Nephron progenitor cell (in vitro differentiated cells): ENCODE measurements at regions not wholly inside any gene's neighbourhood (a gene's known extent, or its start where the extent isn't known, plus 50 kb on each side); places are given as distances from the start of the nearest gene placed in this dataset.

Source experiments
- DNase-seq: peaks from one replicate; pipeline ENCODE4 v3.0.0; 2021
- H3K27ac Mint-ChIP-seq: 2 replicates; pipeline ENCODE4 v1.8.0; 2021; ENCODE audit warnings: mild to moderate bottlenecking, moderate library complexity, mixed read lengths
- H3K27me3 Mint-ChIP-seq: 2 replicates; pipeline ENCODE4 v1.8.0; 2021; ENCODE audit warnings: mild to moderate bottlenecking, low read depth, mixed read lengths; ENCODE audit not compliant: poor library complexity
- H3K36me3 Mint-ChIP-seq: 2 replicates; pipeline ENCODE4 v1.8.0; 2021; ENCODE audit warnings: low read depth, mixed read lengths
- H3K4me1 Mint-ChIP-seq: 2 replicates; pipeline ENCODE4 v1.8.0; 2021; ENCODE audit warnings: mixed read lengths
- H3K4me3 Mint-ChIP-seq: 2 replicates; pipeline ENCODE4 v1.8.0; 2021; ENCODE audit warnings: mild to moderate bottlenecking, moderate library complexity, mixed read lengths
- H3K9me3 Mint-ChIP-seq: 2 replicates; pipeline ENCODE4 v1.8.0; 2021; ENCODE audit warnings: mild to moderate bottlenecking, moderate library complexity, mixed read lengths
- CTCF ChIP-seq: fragments of 200-600 bp; sonication (generic); IDR thresholded peaks from 2 replicates; pipeline ENCODE4 v1.5.0; 2021; ENCODE audit warnings: antibody characterized with exemption

- Mint-ChIP-seq H3K9me3 (no peaks in the 10 kb centered on the region), H3K27ac (no peak overlapping the region), H3K4me3 (no peak overlapping the region), H3K27me3 (peaks cover 34% of the 10 kb centered on the region), H3K36me3 (no peaks in the 10 kb centered on the region), H3K4me1 (peaks cover 25% of the 10 kb centered on the region)
- DNase-seq, result no peak
- no peak for TF ChIP-seq CTCF
Measured at GRCh38 chr17:79417476-79417988, 193.3 kb downstream of the RBFOX3 start.

GRCh38 chr17:79415909-79416308, 194.9 kb downstream of the RBFOX3 start:
- no peaks in the 10 kb centered on the region for H3K36me3 Mint-ChIP-seq
- H3K27ac Mint-ChIP-seq, result no peak overlapping the region
- TF ChIP-seq CTCF, result no peak
- H3K4me1 Mint-ChIP-seq, result peaks cover 23% of the 10 kb centered on the region
- H3K9me3 Mint-ChIP-seq, result no peaks in the 10 kb centered on the region
- H3K4me3 Mint-ChIP-seq, result no peak overlapping the region
- DNase-seq, result no peak
- peaks cover 34% of the 10 kb centered on the region for H3K27me3 Mint-ChIP-seq

GRCh38 chr17:79415365-79415764, 195.5 kb downstream of the RBFOX3 start:
- Mint-ChIP-seq H3K9me3 (no peaks in the 10 kb centered on the region), H3K27ac (no peak overlapping the region), H3K4me1 (peaks cover 18% of the 10 kb centered on the region), H3K4me3 (no peak overlapping the region), H3K27me3 (peaks cover 34% of the 10 kb centered on the region), H3K36me3 (no peaks in the 10 kb centered on the region)
- no peak for TF ChIP-seq CTCF
- no peak for DNase-seq

GRCh38 chr17:79414793-79415211, 196.0 kb downstream of the RBFOX3 start:
- Mint-ChIP-seq H3K27me3 (peaks cover 34% of the 10 kb centered on the region), H3K4me3 (no peak overlapping the region), H3K4me1 (peaks cover 12% of the 10 kb centered on the region), H3K36me3 (no peaks in the 10 kb centered on the region), H3K9me3 (no peaks in the 10 kb centered on the region), H3K27ac (no peak overlapping the region)
- no peak for TF ChIP-seq CTCF
- no peak for DNase-seq

- no peak for TF ChIP-seq CTCF
- no peak overlapping the region for H3K27ac Mint-ChIP-seq
- H3K36me3 Mint-ChIP-seq, result no peaks in the 10 kb centered on the region
- H3K4me3 Mint-ChIP-seq, result no peak overlapping the region
- peaks cover 35% of the 10 kb centered on the region for H3K27me3 Mint-ChIP-seq
- no peaks in the 10 kb centered on the region for H3K9me3 Mint-ChIP-seq
- peaks cover 6% of the 10 kb centered on the region for H3K4me1 Mint-ChIP-seq
- DNase-seq, result no peak
Measured at GRCh38 chr17:79414063-79414792, 196.6 kb downstream of the RBFOX3 start.

GRCh38 chr17:79413611-79414010, 197.2 kb downstream of the RBFOX3 start:
- peaks cover 37% of the 10 kb centered on the region for H3K27me3 Mint-ChIP-seq
- H3K4me3 Mint-ChIP-seq, result no peak overlapping the region
- no peaks in the 10 kb centered on the region for H3K9me3 Mint-ChIP-seq
- H3K4me1 Mint-ChIP-seq, result peaks cover 6% of the 10 kb centered on the region
- no peaks in the 10 kb centered on the region for H3K36me3 Mint-ChIP-seq
- no peak for DNase-seq
- no peak overlapping the region for H3K27ac Mint-ChIP-seq
- no peak for TF ChIP-seq CTCF
